HepG2 (cell line): ENCODE measurements at regions not wholly inside any gene's neighbourhood (a gene's known extent, or its start where the extent isn't known, plus 50 kb on each side); places are given as distances from the start of the nearest gene placed in this dataset.

Experiments used
- ATAC-seq: fragments of 200-7000 bp; cut with Tn5 transposase; 3 replicates; pipeline ENCODE4 v1.9.1; 2020; ENCODE audit warnings: mild to moderate bottlenecking, moderate library complexity
- BruUV-seq: library from RNA; stranded (reverse); fragments of 400-500 nt; replicated peaks from 2 replicates; lab custom pipeline; 2021; lab: Mats Ljungman, UMichigan
- CTCF ChIA-PET: fragments of 300-600 bp; formaldehyde crosslinking; extraction: SDS; loops from one replicate; lab custom pipeline; 2021; ENCODE audit warnings: low total read pairs, inconsistent platforms, low intra/inter-chr PET ratio; lab: Yijun Ruan, JAX
- POLR2A ChIA-PET: fragments of 350-600 bp; sonication (Branson Sonifier 250); formaldehyde crosslinking; loops from one replicate; lab custom pipeline; 2020; ENCODE audit warnings: antibody characterized with exemption, inconsistent platforms; lab: Yijun Ruan, JAX
- DNase-seq: peaks from one replicate; pipeline ENCODE4 v3.0.0-alpha.2; 2015; ENCODE audit warnings: low spot score
- FAIRE-seq: peaks from 3 replicates; lab custom pipeline; 2011; peaks lifted over from hg19 to GRCh38; lab: Jason Lieb, UNC
- H2AFZ ChIP-seq: one replicate; pipeline ENCODE4 v1.6.1; 2011; ENCODE audit warnings: low read length, inconsistent platforms
- H3K27ac ChIP-seq: fragments of 300-600 bp; 3 replicates; pipeline ENCODE4 v1.8.0; 2011; ENCODE audit warnings: mixed run types, mild to moderate bottlenecking, mixed read lengths, low read length, inconsistent platforms; ENCODE audit not compliant: insufficient read depth; ENCODE audit errors: extremely low read length
- H3K27me3 ChIP-seq, 2 experiments: fragments of 200-600 bp in 1 of 2; 2 replicates in 1 of 2; 3 replicates in 1 of 2; pipeline versions ENCODE4 v1.6.0 to v1.8.0; 2011; ENCODE audit warnings: low read length in 2 of 2, mild to moderate bottlenecking in 2 of 2, moderate library complexity in 2 of 2, inconsistent platforms in 1 of 2; ENCODE audit not compliant: insufficient read depth in 2 of 2, control insufficient read depth in 1 of 2
- H3K36me3 ChIP-seq, 2 experiments: fragments of 200-600 bp in 1 of 2; replicated peaks in 1 of 2; 2 replicates in 1 of 2; 3 replicates in 1 of 2; pipeline versions ENCODE4 v1.5.1 to v1.8.0; 2011; ENCODE audit warnings: low read length in 2 of 2, inconsistent platforms in 1 of 2; ENCODE audit not compliant: insufficient read depth in 2 of 2, control insufficient read depth in 1 of 2
- H3K4me1 ChIP-seq: 2 replicates; pipeline ENCODE4 v1.5.1; 2012; ENCODE audit warnings: low read length, inconsistent platforms; ENCODE audit not compliant: insufficient read depth
- H3K4me2 ChIP-seq: 2 replicates; pipeline ENCODE4 v1.6.0; 2011; ENCODE audit warnings: low read depth, low read length, inconsistent platforms
- H3K4me3 ChIP-seq, 3 experiments: fragments of 200-600 bp in 1 of 3; sonication (generic), shearing (Covaris generic) in 1 of 3; replicated peaks in 1 of 3; 2 replicates each; pipeline ENCODE4 v1.5.1; 2011 to 2016; ENCODE audit warnings: low read length in 3 of 3, inconsistent platforms in 2 of 3, low read depth in 2 of 3, mild to moderate bottlenecking in 2 of 3, control low read depth in 1 of 3, mixed read lengths in 1 of 3; ENCODE audit not compliant: insufficient read depth in 1 of 3
- H3K79me2 ChIP-seq: one replicate; pipeline ENCODE4 v1.6.1; 2011; ENCODE audit warnings: low read length, inconsistent platforms; ENCODE audit not compliant: insufficient read depth
- H3K9ac ChIP-seq: 2 replicates; pipeline ENCODE4 v1.6.0; 2011; ENCODE audit warnings: mild to moderate bottlenecking, low read depth, low read length, inconsistent platforms; ENCODE audit not compliant: insufficient read depth
- H3K9me3 ChIP-seq: 2 replicates; pipeline ENCODE4 v1.5.1; 2012; ENCODE audit warnings: mild to moderate bottlenecking, low read length
- H4K20me1 ChIP-seq: 2 replicates; pipeline ENCODE4 v1.6.0; 2011; ENCODE audit warnings: inconsistent platforms, mild to moderate bottlenecking, low read length, moderate library complexity; ENCODE audit not compliant: insufficient read depth
- HOXD1 ChIP-seq: sonication (generic); formaldehyde crosslinking; IDR thresholded peaks from 2 replicates; pipeline ENCODE4 v1.5.0; 2020; ENCODE audit warnings: missing genetic modification reagents
- KLF6 ChIP-seq: IDR thresholded peaks from 2 replicates; pipeline ENCODE4 v1.8.0; 2016; ENCODE audit warnings: missing biosample characterization, missing genetic modification reagents
- MAFK ChIP-seq, 2 experiments: IDR thresholded peaks in 1 of 2; conservative IDR thresholded peaks in 1 of 2; 2 replicates each; pipeline ENCODE4 v1.6.1; 2011; ENCODE audit warnings: improper control_type of control experiment in 2 of 2, low read length in 2 of 2
- MEF2D ChIP-seq: sonication (generic); formaldehyde crosslinking; IDR thresholded peaks from 2 replicates; pipeline ENCODE4 v1.5.1; 2020; ENCODE audit warnings: mild to moderate bottlenecking, missing genetic modification reagents
- NBN ChIP-seq: fragments of 450-650 bp; conservative IDR thresholded peaks from 2 replicates; pipeline ENCODE4 v1.6.1; 2017
- SIN3B ChIP-seq: fragments of 150-350 bp; IDR thresholded peaks from 2 replicates; pipeline ENCODE4 v1.6.1; 2014; ENCODE audit warnings: low read length
- SRY ChIP-seq: sonication (generic); formaldehyde crosslinking; IDR thresholded peaks from 2 replicates; pipeline ENCODE4 v1.8.0; 2022; ENCODE audit warnings: mild to moderate bottlenecking, missing genetic modification reagents
- ZKSCAN1 ChIP-seq: fragments of 150-350 bp; IDR thresholded peaks from 2 replicates; pipeline ENCODE4 v1.6.1; 2014; ENCODE audit warnings: low read length
- ZNF564 ChIP-seq: sonication (generic); formaldehyde crosslinking; IDR thresholded peaks from 2 replicates; pipeline ENCODE4 v1.8.1; 2023; ENCODE audit warnings: mild to moderate bottlenecking, missing genetic modification reagents
- ZNF619 ChIP-seq: sonication (generic); formaldehyde crosslinking; IDR thresholded peaks from 2 replicates; pipeline ENCODE4 v1.4.0; 2020; ENCODE audit warnings: mild to moderate bottlenecking, missing genetic modification reagents
- ZNF674 ChIP-seq: sonication (generic); formaldehyde crosslinking; IDR thresholded peaks from 2 replicates; pipeline ENCODE4 v1.5.0; 2020; ENCODE audit warnings: low read depth, mild to moderate bottlenecking, missing genetic modification reagents
- WGBS: methylation state at CpG from one replicate; pipeline ENCODE4 v1.1.6; 2017; ENCODE audit warnings: low lambda C conversion rate; 5-methylcytosine and 5-hydroxymethylcytosine counted together
- in situ Hi-C: cut with HindIII; loops from 2 replicates; pipeline ENCODE4 v1.10.0; 2017; ENCODE audit warnings: low pct_unique_long_range_greater_than_20kb; ENCODE audit not compliant: extremely low pct_ligation_motif_present
- intact Hi-C: fragments of 100-400 bp; cut with micrococcal nuclease; formaldehyde crosslinking; loops from one replicate; pipeline ENCODE4 v1.10.0; 2022; ENCODE audit not compliant: unreplicated experiment
- TF ChIP-seq, protein P1 (sequence below): sonication (generic); formaldehyde crosslinking; IDR thresholded peaks from 2 replicates; pipeline ENCODE4 v1.4.0; 2020; ENCODE audit warnings: mild to moderate bottlenecking, missing genetic modification reagents, borderline replicate concordance
- TF ChIP-seq, protein P2 (sequence below): sonication (generic); formaldehyde crosslinking; IDR thresholded peaks from 2 replicates; pipeline ENCODE4 v1.4.0; 2020; ENCODE audit warnings: mild to moderate bottlenecking, missing genetic modification reagents
- TF ChIP-seq, protein P3 (sequence below): sonication (generic); formaldehyde crosslinking; IDR thresholded peaks from 2 replicates; pipeline ENCODE4 v1.8.0; 2022; ENCODE audit warnings: mild to moderate bottlenecking, missing genetic modification reagents

DNA sequence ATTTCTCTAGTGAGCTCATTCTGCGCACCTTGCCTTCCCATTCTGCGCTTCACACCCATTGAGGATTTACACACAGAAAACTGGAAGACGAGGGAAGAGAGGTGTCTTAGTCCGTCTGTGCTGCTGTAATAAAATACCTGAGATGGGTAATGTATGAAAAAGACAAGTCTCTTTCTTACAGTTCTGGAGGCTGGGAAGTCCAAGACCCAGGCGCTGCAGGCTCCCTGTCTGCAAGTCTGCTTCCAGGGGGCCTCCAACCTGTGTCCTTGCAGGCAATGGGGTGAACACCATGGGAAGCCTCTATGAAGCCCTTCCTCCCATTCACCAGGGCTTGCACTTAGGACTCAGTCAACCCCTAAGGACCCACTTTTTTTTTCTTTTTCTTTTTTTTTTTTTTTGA is 245.0 kb downstream of the AUH start:
- FAIRE-seq: no peak
- Histone ChIP-seq H4K20me1 (no peaks in the 10 kb centered on the region), H3K27ac (no peak overlapping the region), H3K4me3 (no peak overlapping the region), H3K9ac (no peak overlapping the region), H3K4me2 (no peak overlapping the region), H3K36me3 (no peaks in the 10 kb centered on the region)
- intact Hi-C loops: no loop called here
- ChIA-PET CTCF (no interaction called here), POLR2A (no interaction called here)
- no TSS peak for BruUV-seq
- in situ Hi-C loops: no loop called here
- TF ChIP-seq, protein P1, sequence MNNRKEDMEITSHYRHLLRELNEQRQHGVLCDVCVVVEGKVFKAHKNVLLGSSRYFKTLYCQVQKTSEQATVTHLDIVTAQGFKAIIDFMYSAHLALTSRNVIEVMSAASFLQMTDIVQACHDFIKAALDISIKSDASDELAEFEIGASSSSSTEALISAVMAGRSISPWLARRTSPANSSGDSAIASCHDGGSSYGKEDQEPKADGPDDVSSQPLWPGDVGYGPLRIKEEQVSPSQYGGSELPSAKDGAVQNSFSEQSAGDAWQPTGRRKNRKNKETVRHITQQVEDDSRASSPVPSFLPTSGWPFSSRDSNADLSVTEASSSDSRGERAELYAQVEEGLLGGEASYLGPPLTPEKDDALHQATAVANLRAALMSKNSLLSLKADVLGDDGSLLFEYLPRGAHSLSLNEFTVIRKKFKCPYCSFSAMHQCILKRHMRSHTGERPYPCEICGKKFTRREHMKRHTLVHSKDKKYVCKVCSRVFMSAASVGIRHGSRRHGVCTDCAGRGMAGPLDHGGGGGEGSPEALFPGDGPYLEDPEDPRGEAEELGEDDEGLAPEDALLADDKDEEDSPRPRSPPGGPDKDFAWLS: no peak
- TF ChIP-seq ZNF564 (CRISPR knock-in tag) (peak; percentile 94), MAFK (conservative IDR thresholded peaks at IDR 0.05 in 1 of 2, IDR thresholded peaks at IDR 0.05 in 1 of 2; ENCODE audit: low read length in 2 of 2) (no peak), SRY (CRISPR knock-in tag) (no peak)
- TF ChIP-seq, all 625 proteins: peak for 1
- Histone ChIP-seq H2AFZ (no peak overlapping the region), H3K4me1 (peaks cover 24% of the 10 kb centered on the region), H3K9me3 (no peaks in the 10 kb centered on the region), H3K27me3 (no peaks in the 10 kb centered on the region), H3K79me2 (no peaks in the 10 kb centered on the region)
- ATAC-seq (no peak), DNase-seq (no peak)
- 98% methylated on average over 5 of the region's 5 CpGs for WGBS

DNA sequence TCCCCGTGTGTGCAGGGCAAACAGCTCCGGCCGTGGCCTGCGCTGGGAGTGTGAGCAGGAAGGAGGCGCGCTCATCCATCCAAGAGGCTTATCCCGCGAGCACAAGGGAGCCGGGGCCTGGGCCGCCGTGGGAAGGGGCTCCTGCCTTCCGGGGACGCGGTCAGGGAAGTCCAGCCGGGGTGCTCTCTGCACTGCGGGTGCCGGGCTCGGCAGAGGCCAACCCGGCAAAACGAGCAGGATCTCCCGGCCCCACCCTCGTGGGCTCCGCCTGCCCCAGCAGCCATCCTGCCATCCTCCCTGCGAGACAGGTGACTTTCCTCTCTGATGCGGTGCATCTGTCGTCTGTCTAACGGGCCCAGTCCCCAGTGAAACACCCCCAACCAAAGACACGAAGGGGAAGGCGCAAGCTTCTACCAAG is 244.2 kb downstream of the AUH start:
- POLR2A ChIA-PET: no interaction called here
- WGBS: 95% methylated on average over 15 of the region's 29 CpGs
- no peak overlapping the region for H2AFZ ChIP-seq
- peaks cover 24% of the 10 kb centered on the region for H3K4me1 ChIP-seq
- H3K27ac ChIP-seq: no peak overlapping the region
- H3K9ac ChIP-seq: no peak overlapping the region
- FAIRE-seq (no peak), DNase-seq (no peak)
- CTCF ChIA-PET: no interaction called here
- H4K20me1 ChIP-seq: no peaks in the 10 kb centered on the region
- no peaks in the 10 kb centered on the region for H3K36me3 ChIP-seq
- no TSS peak for BruUV-seq
- intact Hi-C loops: no loop called here
- no peak overlapping the region for H3K4me2 ChIP-seq
- no peak overlapping the region for H3K4me3 ChIP-seq
- TF ChIP-seq KLF6 (CRISPR knock-in tag): no peak
- TF ChIP-seq, protein P2, sequence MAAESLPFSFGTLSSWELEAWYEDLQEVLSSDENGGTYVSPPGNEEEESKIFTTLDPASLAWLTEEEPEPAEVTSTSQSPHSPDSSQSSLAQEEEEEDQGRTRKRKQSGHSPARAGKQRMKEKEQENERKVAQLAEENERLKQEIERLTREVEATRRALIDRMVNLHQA (CRISPR knock-in tag): no peak
- no peak for TF ChIP-seq SIN3B
- no peak for TF ChIP-seq NBN
- TF ChIP-seq ZKSCAN1: no peak
- TF ChIP-seq, protein P3, sequence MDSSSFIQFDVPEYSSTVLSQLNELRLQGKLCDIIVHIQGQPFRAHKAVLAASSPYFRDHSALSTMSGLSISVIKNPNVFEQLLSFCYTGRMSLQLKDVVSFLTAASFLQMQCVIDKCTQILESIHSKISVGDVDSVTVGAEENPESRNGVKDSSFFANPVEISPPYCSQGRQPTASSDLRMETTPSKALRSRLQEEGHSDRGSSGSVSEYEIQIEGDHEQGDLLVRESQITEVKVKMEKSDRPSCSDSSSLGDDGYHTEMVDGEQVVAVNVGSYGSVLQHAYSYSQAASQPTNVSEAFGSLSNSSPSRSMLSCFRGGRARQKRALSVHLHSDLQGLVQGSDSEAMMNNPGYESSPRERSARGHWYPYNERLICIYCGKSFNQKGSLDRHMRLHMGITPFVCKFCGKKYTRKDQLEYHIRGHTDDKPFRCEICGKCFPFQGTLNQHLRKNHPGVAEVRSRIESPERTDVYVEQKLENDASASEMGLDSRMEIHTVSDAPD: no peak
- TF ChIP-seq ZNF674 (CRISPR knock-in tag): no peak
- no peak for TF ChIP-seq HOXD1 (CRISPR knock-in tag)
- TF ChIP-seq MEF2D: no peak
- no peak for TF ChIP-seq ZNF619 (CRISPR knock-in tag)
- TF ChIP-seq SRY (CRISPR knock-in tag): no peak
- TF ChIP-seq, all 625 proteins: peak for 0
- Histone ChIP-seq H3K27me3 (no peaks in the 10 kb centered on the region), H3K79me2 (no peaks in the 10 kb centered on the region), H3K9me3 (no peaks in the 10 kb centered on the region)
- in situ Hi-C loops: no loop called here
- ATAC-seq: no peak
